ENCODE measurements at regions not wholly inside any gene's neighbourhood (a gene's known extent, or its start where the extent isn't known, plus 50 kb on each side); places are given as distances from the start of the nearest gene placed in this dataset.

GRCh38 chr16:29321585-29321984, 84.9 kb downstream of the NPIPB11 start (continued):
- no peak for TF ChIP-seq SOX6 (IDR thresholded peaks at IDR 0.05)
- peak; percentile 90 for TF ChIP-seq SOX6 (CRISPR knock-in tag; IDR thresholded peaks at IDR 0.05)
- TF ChIP-seq HOXA7 (CRISPR knock-in tag; IDR thresholded peaks at IDR 0.05): no peak
- no peak for TF ChIP-seq ZNF724P (CRISPR knock-in tag; IDR thresholded peaks at IDR 0.05; ENCODE audit: borderline replicate concordance)
- TF ChIP-seq, protein P1, sequence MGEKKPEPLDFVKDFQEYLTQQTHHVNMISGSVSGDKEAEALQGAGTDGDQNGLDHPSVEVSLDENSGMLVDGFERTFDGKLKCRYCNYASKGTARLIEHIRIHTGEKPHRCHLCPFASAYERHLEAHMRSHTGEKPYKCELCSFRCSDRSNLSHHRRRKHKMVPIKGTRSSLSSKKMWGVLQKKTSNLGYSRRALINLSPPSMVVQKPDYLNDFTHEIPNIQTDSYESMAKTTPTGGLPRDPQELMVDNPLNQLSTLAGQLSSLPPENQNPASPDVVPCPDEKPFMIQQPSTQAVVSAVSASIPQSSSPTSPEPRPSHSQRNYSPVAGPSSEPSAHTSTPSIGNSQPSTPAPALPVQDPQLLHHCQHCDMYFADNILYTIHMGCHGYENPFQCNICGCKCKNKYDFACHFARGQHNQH (CRISPR knock-in tag; IDR thresholded peaks at IDR 0.05): 0 out of 2 replicates have a peak, but pooled peaks have one; percentile 48
- TF ChIP-seq KLF15 (CRISPR knock-in tag; IDR thresholded peaks at IDR 0.05; ENCODE audit: borderline replicate concordance): no peak
- TF ChIP-seq, protein P2, sequence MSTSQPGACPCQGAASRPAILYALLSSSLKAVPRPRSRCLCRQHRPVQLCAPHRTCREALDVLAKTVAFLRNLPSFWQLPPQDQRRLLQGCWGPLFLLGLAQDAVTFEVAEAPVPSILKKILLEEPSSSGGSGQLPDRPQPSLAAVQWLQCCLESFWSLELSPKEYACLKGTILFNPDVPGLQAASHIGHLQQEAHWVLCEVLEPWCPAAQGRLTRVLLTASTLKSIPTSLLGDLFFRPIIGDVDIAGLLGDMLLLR (CRISPR knock-in tag; IDR thresholded peaks at IDR 0.05): no peak
- TF ChIP-seq, protein P3, sequence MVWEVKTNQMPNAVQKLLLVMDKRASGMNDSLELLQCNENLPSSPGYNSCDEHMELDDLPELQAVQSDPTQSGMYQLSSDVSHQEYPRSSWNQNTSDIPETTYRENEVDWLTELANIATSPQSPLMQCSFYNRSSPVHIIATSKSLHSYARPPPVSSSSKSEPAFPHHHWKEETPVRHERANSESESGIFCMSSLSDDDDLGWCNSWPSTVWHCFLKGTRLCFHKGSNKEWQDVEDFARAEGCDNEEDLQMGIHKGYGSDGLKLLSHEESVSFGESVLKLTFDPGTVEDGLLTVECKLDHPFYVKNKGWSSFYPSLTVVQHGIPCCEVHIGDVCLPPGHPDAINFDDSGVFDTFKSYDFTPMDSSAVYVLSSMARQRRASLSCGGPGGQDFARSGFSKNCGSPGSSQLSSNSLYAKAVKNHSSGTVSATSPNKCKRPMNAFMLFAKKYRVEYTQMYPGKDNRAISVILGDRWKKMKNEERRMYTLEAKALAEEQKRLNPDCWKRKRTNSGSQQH (CRISPR knock-in tag; IDR thresholded peaks at IDR 0.05; ENCODE audit: low read depth): no peak
- TF ChIP-seq ZEB1 (IDR thresholded peaks at IDR 0.05; ENCODE audit: insufficient replicate concordance, low read depth): peak; percentile 23
- TF ChIP-seq ZNF615 (CRISPR knock-in tag; IDR thresholded peaks at IDR 0.05; ENCODE audit: borderline replicate concordance): no peak
- peak; percentile 83 for TF ChIP-seq TCF7 (IDR thresholded peaks at IDR 0.05; ENCODE audit: low read depth)
- TF ChIP-seq CHD4 (IDR thresholded peaks at IDR 0.05; ENCODE audit: borderline replicate concordance, low read length): no peak; the same call in 1 of the 2 replicates
- TF ChIP-seq, protein P4, sequence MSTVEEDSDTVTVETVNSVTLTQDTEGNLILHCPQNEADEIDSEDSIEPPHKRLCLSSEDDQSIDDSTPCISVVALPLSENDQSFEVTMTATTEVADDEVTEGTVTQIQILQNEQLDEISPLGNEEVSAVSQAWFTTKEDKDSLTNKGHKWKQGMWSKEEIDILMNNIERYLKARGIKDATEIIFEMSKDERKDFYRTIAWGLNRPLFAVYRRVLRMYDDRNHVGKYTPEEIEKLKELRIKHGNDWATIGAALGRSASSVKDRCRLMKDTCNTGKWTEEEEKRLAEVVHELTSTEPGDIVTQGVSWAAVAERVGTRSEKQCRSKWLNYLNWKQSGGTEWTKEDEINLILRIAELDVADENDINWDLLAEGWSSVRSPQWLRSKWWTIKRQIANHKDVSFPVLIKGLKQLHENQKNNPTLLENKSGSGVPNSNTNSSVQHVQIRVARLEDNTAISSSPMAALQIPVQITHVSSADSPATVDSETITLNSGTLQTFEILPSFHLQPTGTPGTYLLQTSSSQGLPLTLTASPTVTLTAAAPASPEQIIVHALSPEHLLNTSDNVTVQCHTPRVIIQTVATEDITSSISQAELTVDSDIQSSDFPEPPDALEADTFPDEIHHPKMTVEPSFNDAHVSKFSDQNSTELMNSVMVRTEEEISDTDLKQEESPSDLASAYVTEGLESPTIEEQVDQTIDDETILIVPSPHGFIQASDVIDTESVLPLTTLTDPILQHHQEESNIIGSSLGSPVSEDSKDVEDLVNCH (CRISPR knock-in tag; IDR thresholded peaks at IDR 0.05): no peak
- TF ChIP-seq, protein P5, sequence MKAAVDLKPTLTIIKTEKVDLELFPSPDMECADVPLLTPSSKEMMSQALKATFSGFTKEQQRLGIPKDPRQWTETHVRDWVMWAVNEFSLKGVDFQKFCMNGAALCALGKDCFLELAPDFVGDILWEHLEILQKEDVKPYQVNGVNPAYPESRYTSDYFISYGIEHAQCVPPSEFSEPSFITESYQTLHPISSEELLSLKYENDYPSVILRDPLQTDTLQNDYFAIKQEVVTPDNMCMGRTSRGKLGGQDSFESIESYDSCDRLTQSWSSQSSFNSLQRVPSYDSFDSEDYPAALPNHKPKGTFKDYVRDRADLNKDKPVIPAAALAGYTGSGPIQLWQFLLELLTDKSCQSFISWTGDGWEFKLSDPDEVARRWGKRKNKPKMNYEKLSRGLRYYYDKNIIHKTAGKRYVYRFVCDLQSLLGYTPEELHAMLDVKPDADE (CRISPR knock-in tag; IDR thresholded peaks at IDR 0.05): no peak
- peak; percentile 74; the same call in 1 of the 2 replicates for TF ChIP-seq ELF3 (CRISPR knock-in tag; IDR thresholded peaks at IDR 0.05)
- no peak for TF ChIP-seq RELA (CRISPR knock-in tag; IDR thresholded peaks at IDR 0.05)
- no peak for TF ChIP-seq SUZ12 (IDR thresholded peaks at IDR 0.05; ENCODE audit: low read depth, low read length)
- no peak for TF ChIP-seq ZNF850 (CRISPR knock-in tag; conservative IDR thresholded peaks at IDR 0.05)
- no peak for TF ChIP-seq ZNF652 (CRISPR knock-in tag; IDR thresholded peaks at IDR 0.05; ENCODE audit: borderline replicate concordance, low read depth)
- no peak for TF ChIP-seq ZSCAN29 (CRISPR knock-in tag; conservative IDR thresholded peaks at IDR 0.05)
- no peak for TF ChIP-seq ZNF768 (CRISPR knock-in tag; IDR thresholded peaks at IDR 0.05)
- no peak for TF ChIP-seq DMAP1 (CRISPR knock-in tag; IDR thresholded peaks at IDR 0.05)
- peak; percentile 46 for TF ChIP-seq GATAD2A (CRISPR knock-in tag; IDR thresholded peaks at IDR 0.05)
- TF ChIP-seq, protein P6, sequence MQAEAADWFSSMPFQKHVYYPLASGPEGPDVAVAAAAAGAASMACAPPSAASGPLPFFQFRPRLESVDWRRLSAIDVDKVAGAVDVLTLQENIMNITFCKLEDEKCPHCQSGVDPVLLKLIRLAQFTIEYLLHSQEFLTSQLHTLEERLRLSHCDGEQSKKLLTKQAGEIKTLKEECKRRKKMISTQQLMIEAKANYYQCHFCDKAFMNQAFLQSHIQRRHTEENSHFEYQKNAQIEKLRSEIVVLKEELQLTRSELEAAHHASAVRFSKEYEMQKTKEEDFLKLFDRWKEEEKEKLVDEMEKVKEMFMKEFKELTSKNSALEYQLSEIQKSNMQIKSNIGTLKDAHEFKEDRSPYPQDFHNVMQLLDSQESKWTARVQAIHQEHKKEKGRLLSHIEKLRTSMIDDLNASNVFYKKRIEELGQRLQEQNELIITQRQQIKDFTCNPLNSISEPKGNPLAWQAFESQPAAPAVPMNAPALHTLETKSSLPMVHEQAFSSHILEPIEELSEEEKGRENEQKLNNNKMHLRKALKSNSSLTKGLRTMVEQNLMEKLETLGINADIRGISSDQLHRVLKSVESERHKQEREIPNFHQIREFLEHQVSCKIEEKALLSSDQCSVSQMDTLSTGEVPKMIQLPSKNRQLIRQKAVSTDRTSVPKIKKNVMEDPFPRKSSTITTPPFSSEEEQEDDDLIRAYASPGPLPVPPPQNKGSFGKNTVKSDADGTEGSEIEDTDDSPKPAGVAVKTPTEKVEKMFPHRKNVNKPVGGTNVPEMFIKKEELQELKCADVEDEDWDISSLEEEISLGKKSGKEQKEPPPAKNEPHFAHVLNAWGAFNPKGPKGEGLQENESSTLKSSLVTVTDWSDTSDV (CRISPR knock-in tag; IDR thresholded peaks at IDR 0.05): no peak

All from HepG2 (cell line).